Inferior parietal cortex (tissue), 1 donor: ENCODE measurements at regions not wholly inside any gene's neighbourhood (a gene's known extent, or its start where the extent isn't known, plus 50 kb on each side); places are given as distances from the start of the nearest gene placed in this dataset.

Experiments used
- DNase-seq: peaks from one replicate; pipeline ENCODE4 v3.0.0-alpha.2; 2016; ENCODE audit errors: extremely low spot score

DNA sequence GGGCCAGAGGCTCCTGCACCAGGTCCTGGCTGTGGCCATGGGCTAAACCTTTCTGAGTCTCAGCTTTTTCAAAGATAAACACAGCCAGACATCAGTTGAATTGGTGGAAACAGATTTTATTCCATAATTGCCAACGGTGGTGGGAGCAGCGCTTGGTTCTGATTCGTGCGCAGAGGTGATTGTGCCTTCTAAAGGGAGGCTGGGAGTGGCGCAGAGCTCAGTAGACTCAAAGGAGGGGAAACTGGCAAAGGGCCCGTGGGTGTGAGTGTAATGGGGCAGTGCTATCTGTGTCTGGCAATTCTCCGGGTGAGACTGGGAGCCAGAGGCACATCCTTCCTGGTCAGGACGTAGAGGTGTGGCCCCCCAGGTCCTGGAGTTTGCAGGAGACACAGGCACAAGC is 169.4 kb upstream of the PPP1R26 start:
- no peak for DNase-seq

GRCh38 chr9:135315572-135315971 is 164.0 kb upstream of the PPP1R26 start:
- no peak for DNase-seq

DNA sequence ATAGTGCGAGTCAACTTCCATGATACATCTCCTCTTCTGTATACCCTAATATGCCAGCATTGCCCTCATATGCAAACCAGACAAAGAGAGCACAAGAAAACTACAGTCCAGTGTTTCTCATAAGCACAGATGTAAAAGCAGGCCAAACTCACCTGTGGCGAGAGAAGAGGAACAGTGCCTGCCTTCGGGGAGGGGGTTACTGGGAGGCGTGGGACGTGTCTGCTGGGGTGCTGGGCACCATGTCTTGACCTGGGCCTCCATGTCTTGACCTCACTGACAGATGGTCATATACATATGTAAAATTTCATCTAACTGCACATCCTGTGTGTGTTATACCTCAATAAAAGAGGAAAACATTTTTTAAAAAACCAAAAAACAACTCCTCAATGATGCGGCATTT is 159.3 kb upstream of the PPP1R26 start:
- DNase-seq = no peak

- no peak for DNase-seq
These were observed 158.6 kb upstream of the PPP1R26 start for GRCh38 chr9:135320943-135321342.

- DNase-seq = no peak
These were observed 158.0 kb upstream of the PPP1R26 start for GRCh38 chr9:135321580-135321979.

GRCh38 chr9:135324329-135324728 is 155.3 kb upstream of the PPP1R26 start:
- DNase-seq = no peak

GRCh38 chr9:135326141-135326540 is 153.4 kb upstream of the PPP1R26 start:
- DNase-seq = no peak

GRCh38 chr9:135326633-135327152 is 152.9 kb upstream of the PPP1R26 start:
- DNase-seq = no peak

- DNase-seq = no peak
These were observed 150.8 kb upstream of the PPP1R26 start for GRCh38 chr9:135328485-135329417.

DNA sequence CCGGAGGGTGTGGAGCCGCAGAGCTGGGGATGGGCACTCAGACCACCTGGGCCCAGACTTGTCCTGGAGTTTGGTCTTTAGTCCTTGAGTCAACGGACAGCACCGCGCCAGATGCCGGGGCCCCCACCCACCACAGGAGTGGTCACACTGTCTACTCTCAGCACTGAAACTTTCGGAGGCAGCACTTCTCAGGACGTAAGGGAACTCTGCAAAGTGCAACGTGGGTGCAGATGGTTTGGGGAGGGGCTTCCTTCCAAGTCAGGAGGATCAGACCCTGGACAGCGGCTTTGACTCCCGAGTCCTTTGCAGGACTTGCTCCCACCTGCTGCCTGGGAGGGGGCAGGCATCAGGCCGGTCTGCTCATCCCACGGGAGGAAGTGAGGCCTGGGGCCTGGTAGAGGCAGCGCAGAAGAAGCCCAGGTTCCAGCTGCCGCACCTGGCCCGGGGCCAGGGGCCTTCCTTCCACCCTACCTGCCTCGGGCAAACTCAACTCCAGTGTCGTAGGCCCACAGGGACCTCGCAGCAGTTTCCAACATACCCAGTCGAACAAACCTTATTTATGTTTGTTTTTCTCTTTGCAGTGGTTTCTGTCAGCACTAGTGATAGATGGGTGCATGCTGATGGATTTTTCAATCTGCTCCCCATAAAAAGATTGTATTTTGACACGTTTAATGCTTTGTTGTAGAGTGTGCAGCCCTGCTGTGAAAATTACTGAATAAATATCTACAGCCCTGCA is 149.8 kb upstream of the PPP1R26 start:
- DNase-seq = no peak

DNA sequence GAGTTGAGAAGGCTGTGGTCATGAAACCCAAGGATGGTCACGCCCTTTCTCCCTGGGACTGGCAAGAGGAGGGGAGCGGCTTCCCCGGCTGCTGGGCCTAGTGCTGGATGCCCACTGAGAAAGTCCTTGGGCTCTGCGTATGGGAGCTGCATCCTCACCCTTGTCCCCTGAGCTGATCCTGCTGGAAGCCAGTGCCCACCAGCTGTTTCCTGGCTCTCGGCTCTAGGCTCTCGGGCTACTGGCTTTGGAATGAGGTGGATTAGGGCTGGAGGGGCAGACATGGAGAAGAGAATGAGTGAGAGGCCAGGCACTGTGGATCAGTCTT is 149.3 kb upstream of the PPP1R26 start:
- no peak for DNase-seq

DNA sequence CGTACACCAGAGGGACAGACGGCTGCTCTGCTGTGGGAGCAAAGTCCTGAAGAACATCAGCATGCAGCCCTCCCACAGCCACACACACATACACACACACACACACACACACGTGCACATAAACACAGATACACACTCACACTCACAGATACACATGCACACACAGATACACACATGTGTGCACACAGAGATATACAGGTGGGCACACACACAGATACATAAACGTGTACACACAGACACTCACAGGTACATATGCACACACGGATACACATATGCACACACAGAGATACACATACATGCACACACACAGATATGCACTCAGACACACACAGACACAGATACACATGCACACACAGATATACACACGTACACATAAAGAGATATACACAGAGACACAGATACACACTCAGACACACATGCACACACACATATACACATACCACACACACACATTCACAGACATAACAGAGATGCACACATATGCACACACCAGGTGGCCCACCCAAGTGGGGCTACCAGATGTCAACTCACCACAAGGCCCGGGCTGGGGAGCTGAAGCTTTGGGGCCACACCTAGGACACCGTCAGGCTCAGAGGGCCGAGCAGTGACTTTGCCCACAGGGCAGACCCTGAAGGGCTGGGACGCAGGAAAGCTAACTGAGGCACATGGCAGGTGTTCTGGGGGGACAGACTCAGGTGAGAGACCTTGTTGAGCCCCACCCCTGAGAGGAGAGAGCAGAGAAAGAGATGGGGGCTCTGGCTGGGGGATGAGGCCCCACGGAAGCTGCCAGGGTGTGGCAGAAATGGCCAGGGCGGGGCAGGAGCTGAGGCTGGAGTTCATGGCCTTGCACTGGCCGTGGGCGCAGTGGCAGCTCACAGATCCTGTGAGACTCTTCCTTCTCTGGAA is 148.6 kb upstream of the PPP1R26 start:
- no peak for DNase-seq

- no peak for DNase-seq
These were observed 147.1 kb upstream of the PPP1R26 start for GRCh38 chr9:135332516-135332915.

DNA sequence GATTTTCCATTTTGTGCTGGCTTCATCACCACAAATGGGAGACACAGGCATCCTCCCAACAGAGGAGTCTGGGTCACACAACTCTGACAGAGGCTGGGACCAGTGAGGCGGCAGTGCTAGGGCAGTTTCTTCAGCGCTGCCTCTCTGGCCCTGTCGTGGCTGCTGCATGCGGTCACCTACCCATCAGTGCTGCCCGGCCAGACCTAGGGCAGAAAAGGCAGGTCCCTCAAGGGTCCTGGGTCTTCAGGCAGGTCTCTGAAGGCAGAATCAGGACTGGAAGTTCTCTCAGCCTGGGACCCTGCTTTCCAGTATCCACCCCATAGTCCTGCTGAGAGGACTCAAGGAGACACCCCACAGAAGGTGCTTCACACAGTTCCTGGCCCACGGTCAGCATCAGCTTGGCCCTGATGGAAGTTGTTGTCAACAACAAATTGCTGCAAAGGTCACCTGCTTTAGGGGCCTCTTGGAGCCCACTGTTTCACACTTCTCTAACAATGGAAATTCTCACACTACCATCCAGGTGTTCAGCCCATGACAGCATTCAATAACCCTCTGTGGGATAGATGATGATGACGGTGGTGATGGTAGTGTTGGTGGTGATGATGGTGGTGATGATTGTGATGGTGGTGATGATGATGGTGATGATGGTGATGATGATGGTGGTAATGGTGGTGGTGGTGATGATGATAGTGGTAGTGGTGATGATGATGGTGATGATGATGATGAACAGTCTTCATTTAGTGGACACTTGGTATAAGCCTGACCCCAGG is 146.4 kb upstream of the PPP1R26 start:
- DNase-seq = no peak

DNA sequence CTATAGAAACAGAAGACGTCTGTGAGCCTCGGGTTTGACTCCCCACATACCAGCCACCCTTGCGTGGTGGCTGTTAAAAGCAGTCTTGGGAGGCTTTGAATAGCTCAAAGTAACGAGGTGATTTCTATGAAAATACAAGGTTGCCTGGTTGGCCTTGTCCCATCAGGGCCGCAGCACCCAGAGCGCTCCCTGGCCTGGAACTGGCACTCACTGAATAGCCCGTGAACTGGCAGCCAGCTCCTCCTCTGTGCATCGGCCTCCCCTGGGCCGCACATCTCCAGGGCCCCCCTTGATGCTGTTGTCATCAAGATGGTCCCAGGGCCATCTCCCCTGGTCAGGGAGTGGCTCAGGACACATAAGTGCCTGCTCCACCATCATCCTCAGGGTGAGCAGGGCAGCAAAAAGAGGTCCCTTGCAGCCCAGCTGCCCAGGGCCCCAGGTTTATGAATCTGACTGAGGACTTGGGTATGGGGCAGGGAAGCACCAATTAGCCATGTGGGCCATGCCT is 144.6 kb upstream of the PPP1R26 start:
- DNase-seq = no peak

DNA sequence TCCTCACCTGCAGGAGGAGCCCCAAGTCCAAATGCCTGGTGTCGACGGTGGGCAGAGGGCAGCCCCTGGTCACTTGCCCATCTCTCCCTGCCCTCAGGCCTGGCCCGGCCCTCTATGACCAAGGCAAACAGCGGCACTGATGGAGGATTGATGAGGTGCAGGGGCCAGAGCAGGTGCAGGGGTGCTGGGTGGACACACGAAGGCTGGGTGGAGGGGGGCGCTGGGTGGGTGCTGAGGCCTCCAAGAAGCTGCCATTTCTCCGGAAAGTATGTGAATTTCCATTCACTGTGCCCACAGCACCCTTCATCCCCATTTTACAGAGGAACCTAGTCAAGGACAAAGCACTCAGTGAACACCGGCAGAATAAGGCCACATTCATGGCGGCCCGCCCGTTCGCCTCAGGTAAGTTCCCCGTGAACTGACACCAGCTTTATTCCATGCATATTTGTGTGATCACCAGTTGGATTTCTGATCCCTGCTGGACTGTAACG is 143.8 kb upstream of the PPP1R26 start:
- no peak for DNase-seq

- DNase-seq = no peak
These were observed 142.7 kb upstream of the PPP1R26 start for GRCh38 chr9:135336722-135337527.

- DNase-seq = no peak
These were observed 141.0 kb upstream of the PPP1R26 start for GRCh38 chr9:135338546-135338945.

GRCh38 chr9:135339378-135339973 is 140.1 kb upstream of the PPP1R26 start:
- DNase-seq = no peak
